Heart right ventricle (tissue), 16 donors: ENCODE measurements at regions not wholly inside any gene's neighbourhood (a gene's known extent, or its start where the extent isn't known, plus 50 kb on each side); places are given as distances from the start of the nearest gene placed in this dataset.

Source experiments
- ATAC-seq, 8 donors: fragments of 200-7000 bp; cut with Tn5 transposase; one replicate each; pipeline ENCODE4 v1.9.1; 2020; ENCODE audit warnings: mild to moderate bottlenecking in 8 of 8, moderate library complexity in 8 of 8, moderate number of reproducible peaks in 1 of 8
- DNase-seq, 2 donors: peaks; one replicate each; pipeline ENCODE4 v3.0.0-alpha.2; 2020
- H3K27ac ChIP-seq, 10 donors: fragments of 200-600 bp; sonication (generic) in 2 of 10; one replicate each; pipeline versions ENCODE4 v1.5.0 to v1.8.0; 2020 to 2022; ENCODE audit warnings: mild to moderate bottlenecking in 3 of 10
- H3K27me3 ChIP-seq, 7 donors: fragments of 200-600 bp; one replicate each; pipeline ENCODE4 v1.8.0; 2021 to 2022; ENCODE audit warnings: mild to moderate bottlenecking in 2 of 7
- H3K36me3 ChIP-seq, 9 donors: fragments of 200-600 bp; sonication (generic) in 1 of 9; one replicate each; pipeline versions ENCODE4 v1.5.0 to v1.8.0; 2020 to 2022; ENCODE audit warnings: mild to moderate bottlenecking in 2 of 9
- H3K4me1 ChIP-seq, 9 donors: fragments of 200-600 bp; sonication (generic) in 1 of 9; one replicate each; pipeline versions ENCODE4 v1.5.0 to v1.8.0; 2020 to 2022; ENCODE audit warnings: mild to moderate bottlenecking in 4 of 9
- H3K4me3 ChIP-seq, 10 donors: fragments of 200-600 bp; sonication (generic) in 2 of 10; one replicate each; pipeline versions ENCODE4 v1.5.0 to v1.8.0; 2020 to 2022; ENCODE audit warnings: mild to moderate bottlenecking in 7 of 10, moderate library complexity in 2 of 10
- H3K9me3 ChIP-seq, 11 donors: fragments of 200-600 bp in 10 of 11; sonication (generic) in 2 of 11; one replicate each; pipeline versions ENCODE4 v1.5.0 to v1.8.0; 2013 to 2022; ENCODE audit warnings: mild to moderate bottlenecking in 2 of 11, control low read depth in 1 of 11, moderate library complexity in 1 of 11
- CTCF ChIP-seq, 9 donors: fragments of 200-600 bp; sonication (generic) in 2 of 9; IDR thresholded peaks; one replicate each; pipeline versions ENCODE4 v1.5.0 to v1.8.0; 2021 to 2022; ENCODE audit warnings: antibody characterized with exemption in 9 of 9, mild to moderate bottlenecking in 5 of 9, moderate library complexity in 1 of 9
- WGBS, 2 donors: extraction: QIAGEN DNeasy Blood & Tissue Kit; methylation state at CpG; one replicate each; pipeline ENCODE4 v1.1.7; 2013; ENCODE audit warnings: inconsistent platforms in 1 of 2; 5-methylcytosine and 5-hydroxymethylcytosine counted together
- intact Hi-C, 10 donors: fragments of 100-400 bp; cut with DNase I; formaldehyde crosslinking; loops; one replicate each; pipeline versions ENCODE4 v1.11.1 to v1.14.2; 2022
- donor health status: Arrhythmogenic right ventricular cardiomyopathy.
- donor health status: ischemic (EF 13 %, LVEDD 7.1; RV severe dilation, severe dysfunction).
- donor health status: healthy with polysubstance abuse.
- donor health status: DM: no; HTN: yes; CAD: no.
- donor health status: DM: no; HTN: no; CAD: no.
- donor health status: ischemic (EF 25% LVEDD 6.9; RV normal size, moderate dysfunction).
- donor health status: ischemic (EF 25% LVEDD 5.7; RV mildly dilated, moderate dysfunction).
- donor health status: healthy.
- donor health status: DM: yes; HTN: yes; CAD: no.
- donor health status: Ischemic cardiomyopathy.
- donor health status: ischemic (EF 35%, LVEDD 5.7; RV mildly dilated, moderate dysfunction).
- donor health status: nonischemic (EF 11% LVEDD 7.7; RV severe dilation, severe dysfunction).
- donor health status: DM: yes; HTN: yes; CAD: no.
- donor health status: PGD.
- donor health status: ischemic (EF 29% LVEDD 5.4; RV normal size, mild dysfunction).
- donor health status: nonischemic (EF 23%, LVEDD 6.1; RV moderate dilation, normal function).

- Histone ChIP-seq H3K36me3 (no peaks in the 10 kb centered on the region), H3K9me3 (no peaks in the 10 kb centered on the region), H3K27me3 (peaks cover 0 to 30% (median 2%) of the 10 kb centered on the region in 7 donors), H3K4me3 (no peak overlapping the region), H3K27ac (no peak overlapping the region), H3K4me1 (no peaks in the 10 kb centered on the region)
- intact Hi-C loops: no loop called here
- 21 to 23% methylated on average over 11 of the region's 11 CpGs for WGBS, 2 donors
- no peak for TF ChIP-seq CTCF (IDR thresholded peaks at IDR 0.05)
- DNase-seq: no peak
- no peak for ATAC-seq
Observed at GRCh38 chr16:5982979-5983378, 885.4 kb upstream of the EEF2KMT start.

- DNase-seq: no peak
- intact Hi-C loops: loop anchor here in 1 of 10 donors (10.0 kb wide), 1 partner anchor 65 kb away; no protein-coding TSS in a partner anchor
- no peaks in the 10 kb centered on the region for H3K36me3 ChIP-seq
- H3K27ac ChIP-seq: no peak overlapping the region
- WGBS, 2 donors: 13 to 15% methylated on average over 10 of the region's 10 CpGs
- no peak overlapping the region for H3K4me3 ChIP-seq
- no peak for TF ChIP-seq CTCF (IDR thresholded peaks at IDR 0.05)
- peaks cover 0 to 3% (median 0%) of the 10 kb centered on the region in 11 donors for H3K9me3 ChIP-seq
- H3K4me1 ChIP-seq: no peaks in the 10 kb centered on the region
- peaks cover 0 to 25% (median 0%) of the 10 kb centered on the region in 7 donors for H3K27me3 ChIP-seq
- ATAC-seq: no peak
Observed at GRCh38 chr16:5979905-5980550, 882.4 kb upstream of the EEF2KMT start.

GRCh38 chr16:5977329-5977728 lies 879.7 kb upstream of the EEF2KMT start:
- no peaks in the 10 kb centered on the region for H3K36me3 ChIP-seq
- 68% methylated on average over 9 of the region's 9 CpGs for WGBS, 2 donors
- H3K4me3 ChIP-seq: no peak overlapping the region
- H3K27me3 ChIP-seq: peaks cover 0 to 23% (median 0%) of the 10 kb centered on the region in 7 donors
- DNase-seq (no peak), ATAC-seq (no peak)
- intact Hi-C loops: loop anchor here in 1 of 10 donors (10.0 kb wide), 1 partner anchor 63 kb away; no protein-coding TSS in a partner anchor
- H3K4me1 ChIP-seq: no peaks in the 10 kb centered on the region
- no peak overlapping the region for H3K27ac ChIP-seq
- peaks cover 0 to 3% (median 0%) of the 10 kb centered on the region in 11 donors for H3K9me3 ChIP-seq
- TF ChIP-seq CTCF (IDR thresholded peaks at IDR 0.05): no peak

- intact Hi-C loops: loop anchor here in 1 of 10 donors (10.0 kb wide), 1 partner anchor 58 kb away; no protein-coding TSS in a partner anchor
- WGBS, 2 donors: 64 to 65% methylated on average over 1 of the region's 1 CpG
- H3K36me3 ChIP-seq: no peaks in the 10 kb centered on the region
- no peaks in the 10 kb centered on the region for H3K4me1 ChIP-seq
- no peaks in the 10 kb centered on the region for H3K27me3 ChIP-seq
- no peak overlapping the region for H3K27ac ChIP-seq
- H3K4me3 ChIP-seq: no peak overlapping the region
- peaks cover 0 to 17% (median 0%) of the 10 kb centered on the region in 11 donors for H3K9me3 ChIP-seq
- ATAC-seq (no peak), DNase-seq (no peak)
- TF ChIP-seq CTCF (IDR thresholded peaks at IDR 0.05): no peak
Observed at GRCh38 chr16:5972747-5973146, 875.2 kb upstream of the EEF2KMT start.
